HT-29 (cell line): ENCODE measurements at regions not wholly inside any gene's neighbourhood (a gene's known extent, or its start where the extent isn't known, plus 50 kb on each side); places are given as distances from the start of the nearest gene placed in this dataset.

Experiments used
- DNase-seq: peaks from one replicate; pipeline ENCODE4 v3.0.0-alpha.2; 2015; ENCODE audit warnings: low spot score

- DNase-seq: no peak
Observed at GRCh38 chr9:24488896-24489295, 56.8 kb downstream of the IZUMO3 start.

GRCh38 chr9:24487946-24488345 lies 57.8 kb downstream of the IZUMO3 start:
- no peak for DNase-seq

- no peak for DNase-seq
Observed at GRCh38 chr9:24487250-24487861, 58.3 kb downstream of the IZUMO3 start.

GRCh38 chr9:24479361-24480059 lies 66.2 kb downstream of the IZUMO3 start:
- no peak for DNase-seq

- DNase-seq: no peak
Observed at GRCh38 chr9:24464319-24464951, 81.3 kb downstream of the IZUMO3 start.

GRCh38 chr9:24462951-24463350 lies 82.7 kb downstream of the IZUMO3 start:
- no peak for DNase-seq

GRCh38 chr9:24460781-24461180 lies 84.9 kb downstream of the IZUMO3 start:
- DNase-seq: no peak

GRCh38 chr9:24459953-24460352 lies 85.7 kb downstream of the IZUMO3 start:
- no peak for DNase-seq

GRCh38 chr9:24451346-24451745 lies 94.4 kb downstream of the IZUMO3 start:
- DNase-seq: no peak

GRCh38 chr9:24449976-24450375 lies 95.7 kb downstream of the IZUMO3 start:
- DNase-seq: no peak

GRCh38 chr9:24439456-24439855 lies 106.2 kb downstream of the IZUMO3 start:
- no peak for DNase-seq

- no peak for DNase-seq
Observed at GRCh38 chr9:24438876-24439275, 106.8 kb downstream of the IZUMO3 start.

- no peak for DNase-seq
Observed at GRCh38 chr9:24436761-24437160, 108.9 kb downstream of the IZUMO3 start.

- no peak for DNase-seq
Observed at GRCh38 chr9:24434183-24434582, 111.5 kb downstream of the IZUMO3 start.

- no peak for DNase-seq
Observed at GRCh38 chr9:24416136-24416535, 129.6 kb downstream of the IZUMO3 start.

GRCh38 chr9:24413651-24414050 lies 132.0 kb downstream of the IZUMO3 start:
- no peak for DNase-seq

GRCh38 chr9:24398466-24398865 lies 147.2 kb downstream of the IZUMO3 start:
- DNase-seq: no peak

- no peak for DNase-seq
Observed at GRCh38 chr9:24391095-24391494, 154.6 kb downstream of the IZUMO3 start.

- DNase-seq: no peak
Observed at GRCh38 chr9:24385077-24385476, 160.6 kb downstream of the IZUMO3 start.

- DNase-seq: no peak
Observed at GRCh38 chr9:24382566-24382965, 163.1 kb downstream of the IZUMO3 start.

GRCh38 chr9:24381205-24381604 lies 164.5 kb downstream of the IZUMO3 start:
- no peak for DNase-seq

- no peak for DNase-seq
Observed at GRCh38 chr9:24359046-24359445, 186.7 kb downstream of the IZUMO3 start.

- DNase-seq: no peak
Observed at GRCh38 chr9:24351973-24352372, 193.7 kb downstream of the IZUMO3 start.
